ENCODE measurements at regions not wholly inside any gene's neighbourhood (a gene's known extent, or its start where the extent isn't known, plus 50 kb on each side); places are given as distances from the start of the nearest gene placed in this dataset.

- TF ChIP-seq POLR2A (IDR thresholded peaks at IDR 0.05; ENCODE audit: low read depth, low read length) = no peak
- no peak for TF ChIP-seq POLR2AphosphoS5 (IDR thresholded peaks at IDR 0.05; ENCODE audit: low read depth, low read length)
- no peak for TF ChIP-seq TAF1 (IDR thresholded peaks at IDR 0.05; ENCODE audit: borderline replicate concordance, low read depth, low read length)
Observed at GRCh38 chr2:12244070-12244469, 472.7 kb upstream of the TRIB2 start.
